ENCODE measurements at regions not wholly inside any gene's neighbourhood (a gene's known extent, or its start where the extent isn't known, plus 50 kb on each side); places are given as distances from the start of the nearest gene placed in this dataset.

DNA sequence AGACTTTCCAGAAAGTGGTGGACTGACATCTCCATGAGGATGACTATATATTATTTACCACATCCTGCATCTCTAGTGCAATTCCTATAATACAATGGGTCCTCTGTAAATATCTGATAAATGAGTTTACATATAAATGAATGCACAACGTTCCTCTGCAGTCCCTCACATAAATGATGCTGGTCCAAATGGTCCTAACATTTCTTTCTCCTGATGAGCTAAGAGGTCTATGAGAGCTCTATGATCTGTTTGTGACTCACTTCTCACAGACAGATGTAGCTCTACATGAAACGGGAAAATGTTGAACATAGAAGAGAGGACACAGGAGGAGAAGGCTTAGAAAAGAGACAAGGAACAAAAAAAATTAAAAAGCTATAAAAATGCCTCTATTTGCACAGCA, 201.2 kb upstream of the PIK3C3 start:
- H3K36me3 ChIP-seq (ENCODE audit: low read depth, missing control alignments) = no peaks in the 10 kb centered on the region
- WGBS, 2 donors = 73 to 75% methylated on average over 2 of the region's 2 CpGs
- H3K9me3 ChIP-seq = no peaks in the 10 kb centered on the region

DNA sequence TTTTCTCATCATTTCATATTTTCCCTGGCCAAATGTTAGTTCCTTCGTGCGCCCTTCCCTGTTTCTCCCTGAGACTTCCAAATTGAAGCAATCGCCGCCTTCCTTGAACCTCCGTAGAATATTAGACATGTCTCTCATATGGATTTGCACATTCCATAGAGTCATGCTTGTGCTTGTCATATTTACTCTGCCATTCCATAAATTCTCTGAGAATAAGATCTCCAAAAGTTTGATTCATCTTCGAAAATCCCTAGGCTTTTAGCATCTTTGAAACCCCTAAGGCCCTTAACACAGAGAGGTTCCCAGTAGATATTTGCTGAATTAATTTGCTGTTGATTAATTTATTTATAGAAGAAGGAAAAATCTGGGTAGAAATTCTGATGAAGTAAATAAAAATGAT, 202.2 kb upstream of the PIK3C3 start:
- 95 to 96% methylated on average over 6 of the region's 6 CpGs for WGBS, 2 donors
- H3K4me1 ChIP-seq = no peaks in the 10 kb centered on the region
- TF ChIP-seq POLR2A (IDR thresholded peaks at IDR 0.05) = no peak
- TF ChIP-seq, protein P1, sequence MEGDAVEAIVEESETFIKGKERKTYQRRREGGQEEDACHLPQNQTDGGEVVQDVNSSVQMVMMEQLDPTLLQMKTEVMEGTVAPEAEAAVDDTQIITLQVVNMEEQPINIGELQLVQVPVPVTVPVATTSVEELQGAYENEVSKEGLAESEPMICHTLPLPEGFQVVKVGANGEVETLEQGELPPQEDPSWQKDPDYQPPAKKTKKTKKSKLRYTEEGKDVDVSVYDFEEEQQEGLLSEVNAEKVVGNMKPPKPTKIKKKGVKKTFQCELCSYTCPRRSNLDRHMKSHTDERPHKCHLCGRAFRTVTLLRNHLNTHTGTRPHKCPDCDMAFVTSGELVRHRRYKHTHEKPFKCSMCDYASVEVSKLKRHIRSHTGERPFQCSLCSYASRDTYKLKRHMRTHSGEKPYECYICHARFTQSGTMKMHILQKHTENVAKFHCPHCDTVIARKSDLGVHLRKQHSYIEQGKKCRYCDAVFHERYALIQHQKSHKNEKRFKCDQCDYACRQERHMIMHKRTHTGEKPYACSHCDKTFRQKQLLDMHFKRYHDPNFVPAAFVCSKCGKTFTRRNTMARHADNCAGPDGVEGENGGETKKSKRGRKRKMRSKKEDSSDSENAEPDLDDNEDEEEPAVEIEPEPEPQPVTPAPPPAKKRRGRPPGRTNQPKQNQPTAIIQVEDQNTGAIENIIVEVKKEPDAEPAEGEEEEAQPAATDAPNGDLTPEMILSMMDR (IDR thresholded peaks at IDR 0.05) = no peak
- no peaks in the 10 kb centered on the region for H3K9me3 ChIP-seq
- no peak overlapping the region for H3K4me3 ChIP-seq
- DNase-seq = no peak
- intact Hi-C loops (cut with DNase I; ENCODE audit: low total_unique reads) = no loop called here
- H3K27ac ChIP-seq = no peak overlapping the region
- H3K27me3 ChIP-seq = no peaks in the 10 kb centered on the region
- H3K36me3 ChIP-seq (ENCODE audit: low read depth, missing control alignments) = no peaks in the 10 kb centered on the region

More for the DNA sequence above, 201.2 kb upstream of the PIK3C3 start:
- DNase-seq = no peak
- TF ChIP-seq, protein P1 (IDR thresholded peaks at IDR 0.05) = no peak
- TF ChIP-seq POLR2A (IDR thresholded peaks at IDR 0.05) = no peak
- no peaks in the 10 kb centered on the region for H3K27me3 ChIP-seq
- intact Hi-C loops (cut with DNase I; ENCODE audit: low total_unique reads) = no loop called here
- no peak overlapping the region for H3K27ac ChIP-seq
- no peaks in the 10 kb centered on the region for H3K4me1 ChIP-seq
- no peak overlapping the region for H3K4me3 ChIP-seq

DNA sequence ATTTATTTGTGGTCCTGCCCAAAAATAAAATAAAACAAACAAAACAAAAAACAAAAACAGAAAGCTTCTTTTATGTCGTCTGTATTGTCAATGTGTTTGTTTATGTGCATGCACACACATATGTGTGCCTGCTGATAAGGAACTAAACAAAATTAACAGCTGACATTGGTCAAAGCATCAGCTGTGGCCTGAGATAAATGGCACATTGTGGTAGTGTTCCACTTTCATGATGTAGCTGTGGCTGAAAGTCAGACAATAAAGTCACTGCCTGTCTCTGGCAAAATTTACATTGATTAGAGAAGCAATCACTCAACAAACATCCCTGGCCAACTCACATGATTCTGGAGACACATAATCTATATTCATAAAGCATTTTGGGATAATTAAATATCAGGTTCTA, 203.4 kb upstream of the PIK3C3 start:
- Histone ChIP-seq H3K27ac (no peak overlapping the region), H3K36me3 (ENCODE audit: low read depth, missing control alignments) (no peaks in the 10 kb centered on the region), H3K4me3 (no peak overlapping the region), H3K4me1 (no peaks in the 10 kb centered on the region), H3K9me3 (no peaks in the 10 kb centered on the region), H3K27me3 (no peaks in the 10 kb centered on the region)
- intact Hi-C loops (cut with DNase I; ENCODE audit: low total_unique reads) = no loop called here
- no peak for TF ChIP-seq POLR2A (IDR thresholded peaks at IDR 0.05)
- TF ChIP-seq, protein P1 (IDR thresholded peaks at IDR 0.05) = no peak
- no peak for DNase-seq
- WGBS, 2 donors = 57 to 75% methylated on average over 1 of the region's 1 CpG

DNA sequence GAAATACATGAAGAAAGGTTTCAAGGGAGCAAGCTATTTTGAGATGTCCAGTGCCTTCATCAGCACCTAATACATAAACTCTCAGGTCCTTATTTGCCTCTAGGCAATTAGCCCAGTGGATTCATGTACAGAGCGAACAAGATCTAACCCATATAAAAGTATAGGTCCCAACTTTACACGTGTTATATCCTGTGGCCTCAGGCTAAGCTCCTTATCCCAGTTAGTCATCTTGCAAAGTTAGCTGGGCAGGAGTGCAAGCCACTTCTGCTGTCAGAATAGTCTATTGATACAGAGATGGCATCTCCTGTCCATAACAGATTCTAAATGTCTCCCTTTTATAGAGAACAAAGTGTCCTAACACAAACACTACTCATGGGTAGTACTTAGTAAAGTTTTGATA, 203.9 kb upstream of the PIK3C3 start:
- TF ChIP-seq, protein P1 (IDR thresholded peaks at IDR 0.05) = no peak
- TF ChIP-seq POLR2A (IDR thresholded peaks at IDR 0.05) = no peak
- Histone ChIP-seq H3K36me3 (ENCODE audit: low read depth, missing control alignments) (no peaks in the 10 kb centered on the region), H3K4me1 (no peaks in the 10 kb centered on the region), H3K27me3 (no peaks in the 10 kb centered on the region), H3K4me3 (no peak overlapping the region), H3K27ac (no peak overlapping the region), H3K9me3 (no peaks in the 10 kb centered on the region)
- intact Hi-C loops (cut with DNase I; ENCODE audit: low total_unique reads) = no loop called here
- no peak for DNase-seq
- 89 to 92% methylated on average over 2 of the region's 2 CpGs for WGBS, 2 donors

DNA sequence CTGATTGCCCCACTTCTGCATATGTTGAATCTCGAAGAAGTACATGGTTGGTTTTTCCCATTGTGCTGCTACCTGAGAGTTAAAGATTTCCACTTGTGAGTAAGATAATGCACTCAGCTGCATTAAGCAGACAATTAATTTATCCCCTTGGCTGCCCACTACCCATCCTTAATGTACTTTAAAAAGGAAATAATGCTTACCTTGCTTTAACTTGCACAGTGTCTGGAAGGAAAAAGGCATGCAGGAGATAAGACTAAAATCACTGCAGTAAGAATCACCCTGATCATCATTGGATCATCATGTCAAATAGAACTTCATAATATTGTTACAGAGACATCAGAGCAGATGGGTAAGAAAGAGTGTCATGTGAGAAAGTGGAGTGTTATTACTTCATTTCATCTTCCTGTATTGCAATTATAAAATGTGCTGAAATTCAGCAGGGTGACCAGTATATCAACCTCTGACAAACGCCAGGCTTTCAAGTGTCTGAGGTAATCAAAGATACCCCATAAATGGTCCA, 207.3 kb upstream of the PIK3C3 start:
- TF ChIP-seq POLR2A (IDR thresholded peaks at IDR 0.05) = no peak
- TF ChIP-seq, protein P1 (IDR thresholded peaks at IDR 0.05) = no peak
- no peaks in the 10 kb centered on the region for H3K36me3 ChIP-seq (ENCODE audit: low read depth, missing control alignments)
- H3K4me1 ChIP-seq = no peaks in the 10 kb centered on the region
- no peak overlapping the region for H3K4me3 ChIP-seq
- WGBS, 2 donors = 73 to 85% methylated on average over 2 of the region's 2 CpGs
- no peak for DNase-seq
- no peak overlapping the region for H3K27ac ChIP-seq
- no peaks in the 10 kb centered on the region for H3K27me3 ChIP-seq
- intact Hi-C loops (cut with DNase I; ENCODE audit: low total_unique reads) = no loop called here
- no peaks in the 10 kb centered on the region for H3K9me3 ChIP-seq

All from testis (tissue), 2 donors.